ENCODE measurements at regions not wholly inside any gene's neighbourhood (a gene's known extent, or its start where the extent isn't known, plus 50 kb on each side); places are given as distances from the start of the nearest gene placed in this dataset.

- TF ChIP-seq PBX3 (IDR thresholded peaks at IDR 0.05; ENCODE audit: insufficient replicate concordance, low read depth, low read length) (no peak), E4F1 (IDR thresholded peaks at IDR 0.05; ENCODE audit: borderline replicate concordance, partially characterized antibody) (no peak), WRNIP1 (IDR thresholded peaks at IDR 0.05; ENCODE audit: borderline replicate concordance, low read depth, low read length) (no peak), HCFC1 (IDR thresholded peaks at IDR 0.05; ENCODE audit: low read length) (no peak), ZNF207 (IDR thresholded peaks at IDR 0.05; ENCODE audit: borderline replicate concordance) (no peak)
Measured at GRCh38 chr21:14748662-14749061, 202.5 kb upstream of the SAMSN1 start (continued).

GRCh38 chr21:14744368-14744767, 198.3 kb upstream of the SAMSN1 start:
- Histone ChIP-seq H3K9ac (ENCODE audit: control insufficient read depth, insufficient read depth, low read length) (no peak overlapping the region), H3K4me1 (ENCODE audit: control insufficient read depth, insufficient read depth, low read length) (no peaks in the 10 kb centered on the region), H3K4me2 (ENCODE audit: control insufficient read depth, insufficient read depth) (no peak overlapping the region), H3K9me3 (replicated peaks; ENCODE audit: control insufficient read depth, insufficient read depth, low read length) (no peaks in the 10 kb centered on the region; the same call in 1 of the 3 replicates), H3K36me3 (ENCODE audit: control insufficient read depth in 2 of 2, insufficient read depth in 2 of 2, low read length in 1 of 2) (no peaks in the 10 kb centered on the region), H3K27me3 (replicated peaks in 1 of 2; ENCODE audit: control insufficient read depth in 2 of 2, insufficient read depth in 2 of 2, low read length in 1 of 2) (no peaks in the 10 kb centered on the region), H2AFZ (ENCODE audit: control insufficient read depth, low read depth, low read length) (no peak overlapping the region), H4K20me1 (ENCODE audit: control insufficient read depth, insufficient read depth) (no peaks in the 10 kb centered on the region), H3K79me2 (ENCODE audit: control insufficient read depth, insufficient read depth, low read length) (no peaks in the 10 kb centered on the region), H3K4me3 (no peak overlapping the region), H3K27ac (ENCODE audit: control insufficient read depth, insufficient read depth) (no peak overlapping the region)
- DNase-seq (ENCODE audit: low read depth, low spot score) (no peak), FAIRE-seq (no peak), ATAC-seq (no peak)
- TF ChIP-seq TCF12 (IDR thresholded peaks at IDR 0.05; ENCODE audit: low read depth, low read length): no peak
- TF ChIP-seq POLR2AphosphoS2 (IDR thresholded peaks at IDR 0.05; ENCODE audit: low read depth, low read length): no peak
- in situ Hi-C loops (cut with MboI) (no loop called here), intact Hi-C loops (cut with micrococcal nuclease; ENCODE audit: unreplicated experiment) (no loop called here)
- no TSS peak for BruUV-seq (replicated peaks)
- ChIA-PET POLR2A (no interaction called here), SMC1A (ENCODE audit: uncharacterized antibody, unreplicated experiment) (no interaction called here), CTCF (no interaction called here), RAD21 (ENCODE audit: unreplicated experiment) (no interaction called here)
- 95% methylated on average over 1 of the region's 1 CpG for WGBS (ENCODE audit: insufficient coverage, insufficient replicate concordance, low lambda C conversion rate, missing lambda C conversion rate)
